ENCODE measurements at regions not wholly inside any gene's neighbourhood (a gene's known extent, or its start where the extent isn't known, plus 50 kb on each side); places are given as distances from the start of the nearest gene placed in this dataset.
"Not testable (repeated sequence)": the region's sequence is repeated elsewhere in the genome, so short reads cannot be mapped to it uniquely, and the experiment has no call there.

GRCh38 chr16:87132361-87133014 lies 184.7 kb downstream of the C16orf95 start:
- DNase-seq (ENCODE audit: low spot score): no peak

DNA sequence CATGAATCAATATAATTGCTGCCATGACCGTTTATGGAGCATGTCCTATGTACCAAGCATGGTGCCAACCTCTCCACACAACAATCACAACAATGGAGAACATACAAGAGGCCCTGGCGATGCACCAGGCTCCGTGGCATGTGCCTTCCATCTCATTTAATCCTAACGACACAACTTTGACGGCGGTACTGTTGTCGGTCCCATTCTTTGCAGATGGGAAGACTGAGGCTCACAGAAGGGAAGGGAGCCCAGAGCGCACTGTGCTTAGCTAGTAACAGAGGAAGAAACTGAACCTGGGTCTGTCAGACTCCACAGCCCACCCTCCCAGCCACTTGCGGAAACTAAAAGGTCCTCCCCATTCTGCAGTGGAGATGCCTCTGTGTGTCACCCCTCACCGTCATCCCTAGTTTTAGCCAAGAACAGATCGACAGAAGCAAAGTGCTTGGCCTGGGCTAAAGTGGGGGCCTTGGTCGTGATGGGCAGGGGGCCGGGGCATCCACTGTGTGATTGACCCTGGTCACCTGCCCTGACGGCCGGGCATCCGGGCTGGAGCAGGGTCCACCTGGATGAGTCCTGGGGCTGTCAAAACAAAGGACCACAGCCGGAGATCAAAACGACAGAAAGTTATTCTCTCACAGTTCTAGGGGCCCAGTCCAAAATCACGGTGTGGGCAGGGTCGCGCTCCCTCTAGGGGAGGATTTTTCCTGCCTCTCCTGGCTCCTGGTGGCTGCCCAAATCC lies 183.9 kb downstream of the C16orf95 start:
- no peak for DNase-seq (ENCODE audit: low spot score)

- DNase-seq (ENCODE audit: low spot score): no peak
These were observed 183.1 kb downstream of the C16orf95 start for GRCh38 chr16:87133966-87134627.

DNA sequence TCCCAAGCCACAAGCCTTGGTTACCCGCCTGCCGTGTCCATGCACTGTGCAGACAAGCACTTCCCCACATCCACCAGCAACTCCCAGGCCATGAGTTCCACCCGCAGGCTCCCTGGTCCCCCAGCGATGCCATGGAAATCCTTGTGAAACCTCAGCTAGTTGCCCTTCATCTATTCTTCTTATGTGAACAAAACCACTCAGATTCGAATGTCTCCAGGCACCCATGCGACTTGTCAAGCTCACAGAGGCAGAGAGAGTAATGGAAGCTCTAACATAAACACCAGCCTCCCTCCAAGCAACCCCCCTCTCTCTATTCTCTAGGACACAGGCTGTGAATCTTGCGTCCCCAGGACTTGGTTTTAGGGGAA lies 182.6 kb downstream of the C16orf95 start:
- DNase-seq (ENCODE audit: low spot score): no peak

DNA sequence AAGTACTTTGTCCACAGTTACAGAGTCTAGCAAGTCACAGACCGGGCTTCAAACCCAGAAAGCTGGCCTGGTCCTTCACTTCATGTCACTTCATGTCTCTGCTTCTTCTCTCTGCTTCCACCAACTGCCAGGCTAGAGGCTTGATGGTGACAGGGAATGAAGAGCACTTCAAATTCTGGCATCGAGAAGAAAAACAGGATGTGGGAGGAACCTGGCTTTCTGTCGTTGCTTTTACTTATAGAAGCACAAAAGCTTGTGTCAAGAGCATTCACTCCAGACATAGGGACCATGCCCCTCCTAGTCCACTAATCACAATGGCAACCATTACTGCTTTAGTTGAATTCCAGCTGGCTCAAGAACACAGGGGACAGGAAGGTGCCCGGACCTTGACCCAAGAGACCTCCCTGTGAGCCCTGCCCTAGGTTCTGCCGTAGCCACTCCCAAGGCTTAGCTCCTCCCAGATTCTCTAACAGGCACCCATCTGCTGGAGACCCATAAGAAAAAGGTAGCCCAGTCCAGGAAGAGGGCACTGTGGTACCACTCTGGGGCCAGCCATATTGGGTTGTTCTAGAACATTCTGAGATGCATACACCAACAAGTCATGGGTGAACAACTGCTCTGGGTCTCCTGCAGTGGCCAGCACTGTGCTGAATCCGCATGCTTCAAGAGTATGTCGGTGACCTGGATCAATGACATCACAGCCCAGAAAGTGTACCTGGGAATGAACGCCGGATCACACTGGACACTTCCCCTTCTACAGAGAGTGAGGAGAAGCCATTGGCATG lies 181.8 kb downstream of the C16orf95 start:
- DNase-seq (ENCODE audit: low spot score): no peak

DNA sequence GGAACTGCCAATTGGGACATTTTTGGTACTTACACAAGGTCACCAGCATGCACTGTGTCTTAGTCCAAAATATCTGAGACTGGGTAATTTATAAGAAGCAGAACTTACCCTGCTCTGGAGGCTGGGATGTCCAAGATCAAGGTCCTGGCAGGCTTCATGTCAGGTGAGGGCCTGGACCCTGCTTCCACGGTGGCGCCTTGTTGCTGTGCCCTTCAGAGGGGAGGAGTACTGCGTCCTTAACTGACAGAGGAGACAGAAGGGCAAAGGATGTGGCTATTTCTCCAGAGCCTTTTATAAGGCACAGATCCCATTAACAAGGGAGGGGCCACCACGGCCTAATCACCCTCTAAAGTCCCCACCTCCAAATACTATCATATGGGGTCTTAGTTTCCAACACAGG lies 178.9 kb downstream of the C16orf95 start:
- DNase-seq (ENCODE audit: low spot score): no peak

- DNase-seq (ENCODE audit: low spot score): no peak
These were observed 178.4 kb downstream of the C16orf95 start for GRCh38 chr16:87138738-87139267.

DNA sequence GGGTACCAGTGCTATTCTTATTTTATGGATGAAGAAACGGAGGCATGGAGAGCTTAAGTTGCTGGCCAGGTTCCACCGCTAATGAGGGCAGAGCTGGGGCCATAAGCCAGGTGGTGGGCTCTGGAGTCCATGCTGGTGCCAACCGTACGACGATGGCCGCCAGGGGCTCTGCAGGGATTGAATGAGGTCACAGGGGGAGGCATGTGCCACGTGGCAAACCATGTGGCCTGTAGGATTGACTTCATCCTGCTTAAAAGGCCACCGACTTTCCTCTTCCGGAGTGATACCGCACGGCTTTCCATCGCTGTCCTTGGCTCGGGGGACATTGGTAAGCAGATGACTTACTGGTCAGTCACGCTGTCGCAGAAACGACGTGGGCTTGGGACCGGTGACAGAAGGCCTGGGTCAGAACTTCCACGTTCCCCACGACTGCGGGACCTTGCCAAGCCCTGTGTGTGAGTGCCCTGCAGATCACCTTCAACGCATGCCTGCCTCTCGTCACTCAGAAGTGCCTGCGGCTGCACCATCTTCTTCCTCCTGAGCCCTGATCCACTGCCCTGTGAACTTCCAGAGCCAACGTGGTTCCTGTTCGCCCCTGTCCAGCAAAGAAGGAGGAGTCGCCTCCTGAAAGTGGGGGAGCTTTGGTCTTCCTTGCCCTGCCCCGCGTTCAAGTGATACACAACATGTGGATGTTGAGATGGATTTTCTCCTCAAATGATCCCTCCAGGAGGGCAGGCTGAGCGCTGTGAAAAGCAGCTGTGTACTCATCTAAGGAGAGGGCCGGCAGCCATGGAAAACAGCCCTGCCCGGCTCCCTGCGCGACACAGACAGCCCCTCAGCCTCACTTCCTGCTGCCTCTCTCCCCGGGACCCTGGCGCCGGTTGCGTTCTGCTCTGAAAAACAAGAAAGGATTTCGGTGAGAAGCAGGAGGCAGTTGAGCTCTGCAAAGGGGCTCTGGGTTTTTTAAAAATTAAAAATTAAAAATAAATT lies 176.7 kb downstream of the C16orf95 start:
- no peak for DNase-seq (ENCODE audit: low spot score)

DNA sequence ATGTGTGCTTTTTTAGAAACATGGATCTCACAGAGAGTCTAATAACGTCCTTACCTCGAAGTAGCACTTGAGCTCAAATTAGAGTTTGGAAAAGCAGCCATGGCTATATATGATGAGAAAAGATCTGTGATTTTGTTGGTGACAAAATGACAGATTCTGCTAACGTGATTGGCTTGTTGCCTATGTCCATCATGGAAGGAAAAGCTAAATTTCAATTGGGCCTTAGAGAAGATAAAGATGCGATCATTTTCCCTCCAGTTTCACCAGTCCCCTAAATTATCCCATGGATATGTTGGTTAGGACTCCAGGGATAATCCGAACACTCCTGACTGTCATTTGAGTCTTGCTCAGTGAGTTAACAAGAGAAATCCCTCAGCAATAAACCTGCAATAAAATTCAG lies 175.8 kb downstream of the C16orf95 start:
- DNase-seq (ENCODE audit: low spot score): no peak

GRCh38 chr16:87143661-87144121 lies 173.5 kb downstream of the C16orf95 start:
- DNase-seq (ENCODE audit: low spot score): no peak

GRCh38 chr16:87144232-87144631 lies 173.0 kb downstream of the C16orf95 start:
- DNase-seq (ENCODE audit: low spot score): no peak

DNA sequence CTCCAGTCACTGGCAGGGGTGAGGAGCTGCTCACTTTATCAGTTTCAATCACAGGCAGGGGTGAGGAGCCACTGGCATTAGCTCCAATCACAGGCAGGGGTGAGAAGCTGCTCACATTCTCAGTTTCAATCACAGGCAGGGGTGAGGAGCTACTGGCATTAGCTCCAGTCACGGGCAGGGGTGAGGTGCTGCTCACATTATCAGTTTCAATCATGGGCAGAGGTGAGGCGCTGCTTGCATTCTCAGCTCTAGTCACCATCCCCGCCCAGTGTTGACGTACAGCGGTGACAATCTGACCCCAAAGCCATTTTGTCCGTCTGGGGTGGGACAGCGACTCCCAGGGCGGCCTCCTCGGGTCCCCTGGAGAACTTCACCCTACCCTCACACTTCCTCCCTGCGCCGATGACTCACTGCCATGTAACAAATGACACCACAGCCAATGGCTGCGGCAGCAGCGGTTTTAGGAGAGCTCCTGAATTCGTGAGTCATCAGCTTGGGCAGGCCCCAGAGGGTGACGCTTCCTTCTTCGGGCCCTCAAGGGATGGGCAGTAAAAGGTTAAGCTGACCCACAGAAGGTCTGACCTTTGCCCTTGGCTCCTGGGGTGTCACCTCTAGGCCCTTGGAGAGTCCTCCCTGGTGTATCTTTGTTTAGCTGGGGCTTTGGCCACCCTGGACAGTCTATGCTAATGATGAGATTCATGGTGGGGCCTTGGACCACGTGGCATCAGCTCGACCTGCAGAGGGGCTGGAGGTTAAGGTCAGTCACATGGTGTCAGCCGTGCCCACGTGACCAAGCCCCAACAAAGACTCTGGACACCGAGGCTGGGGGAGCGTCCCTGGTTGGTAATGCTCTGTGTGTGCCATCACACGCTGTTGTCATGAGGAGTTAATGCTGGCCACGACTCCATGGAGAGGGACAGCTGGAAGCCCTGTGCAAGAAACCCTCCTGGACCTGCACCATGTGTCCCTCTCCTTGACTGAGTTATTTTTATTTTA lies 171.7 kb downstream of the C16orf95 start:
- DNase-seq (ENCODE audit: low spot score): peak; percentile 87

DNA sequence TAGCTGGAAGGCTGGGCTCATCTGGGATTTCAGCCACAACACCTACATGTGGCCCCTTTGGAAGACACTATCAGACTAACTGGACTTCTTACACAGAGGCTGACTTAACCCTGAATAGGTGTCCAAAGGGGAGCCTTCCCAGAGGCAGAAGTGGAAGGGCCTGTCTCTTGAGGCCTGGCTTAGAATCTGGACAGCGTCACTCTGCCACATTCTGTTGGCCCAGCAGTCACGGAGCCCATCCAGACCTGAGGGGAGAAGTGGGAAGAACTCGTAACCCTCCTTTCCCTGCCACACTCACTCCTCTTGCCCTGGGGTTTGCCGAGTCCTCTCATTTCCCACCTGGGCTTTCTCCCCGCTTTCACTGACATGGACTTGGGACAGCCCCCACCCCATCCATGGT lies 170.5 kb downstream of the C16orf95 start:
- DNase-seq (ENCODE audit: low spot score): no peak

DNA sequence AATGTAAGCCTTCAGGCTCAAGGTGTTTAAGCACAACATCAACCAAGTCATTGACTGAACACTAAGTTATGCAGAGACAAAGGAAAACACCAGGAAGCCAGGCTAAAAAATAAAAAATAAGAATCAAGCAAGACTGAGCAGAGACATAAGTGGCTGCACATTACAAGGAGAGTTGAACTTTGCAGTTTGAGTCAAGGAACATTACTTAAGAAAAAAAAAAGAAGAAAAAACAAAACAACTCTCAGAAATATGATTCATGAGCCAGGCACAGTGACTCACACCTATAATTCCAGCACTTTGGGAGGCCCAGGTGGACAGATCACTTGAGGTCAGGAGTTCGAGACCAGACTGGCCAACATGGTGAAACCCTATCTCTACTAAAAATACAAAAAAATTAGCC lies 168.1 kb downstream of the C16orf95 start:
- DNase-seq (ENCODE audit: low spot score): peak; percentile 30

GRCh38 chr16:87150262-87150661 lies 166.9 kb downstream of the C16orf95 start:
- no peak for DNase-seq (ENCODE audit: low spot score)

- no peak for DNase-seq (ENCODE audit: low spot score)
These were observed 166.4 kb downstream of the C16orf95 start for GRCh38 chr16:87150681-87151280.

- DNase-seq (ENCODE audit: low spot score): no peak
These were observed 164.9 kb downstream of the C16orf95 start for GRCh38 chr16:87152221-87152755.

- DNase-seq (ENCODE audit: low spot score): no peak
These were observed 163.9 kb downstream of the C16orf95 start for GRCh38 chr16:87153326-87153725.

GRCh38 chr16:87155315-87155714 lies 161.9 kb downstream of the C16orf95 start:
- DNase-seq (ENCODE audit: low spot score): not testable (repeated sequence)

Measured in RKO (cell line).